ENCODE measurements at regions not wholly inside any gene's neighbourhood (a gene's known extent, or its start where the extent isn't known, plus 50 kb on each side); places are given as distances from the start of the nearest gene placed in this dataset.

GRCh38 chr1:115210302-115210711 lies 121.0 kb upstream of the TSPAN2 start:
- Histone ChIP-seq H3K27ac (ENCODE audit: insufficient read length, low read depth, low read length) (no peak overlapping the region), H2AK5ac (ENCODE audit: insufficient read length, low read length) (no peak overlapping the region), H2BK20ac (ENCODE audit: low read depth, low read length, poor library complexity, severe bottlenecking) (no peak overlapping the region), H3K23me2 (ENCODE audit: insufficient read length, low read depth, low read length, poor library complexity, severe bottlenecking) (no peaks in the 10 kb centered on the region), H3K4ac (ENCODE audit: low read depth, low read length) (no peak overlapping the region), H3K79me1 (ENCODE audit: insufficient read depth, low read depth, low read length, poor library complexity, severe bottlenecking) (no peaks in the 10 kb centered on the region), H3K23ac (ENCODE audit: insufficient read length, low read depth, low read length) (no peak overlapping the region), H4K5ac (ENCODE audit: insufficient read length, low read depth, low read length) (no peak overlapping the region), H3K9ac (ENCODE audit: extremely low read depth, insufficient read length, low read length) (no peak overlapping the region), H3K18ac (ENCODE audit: insufficient read length, low read depth, low read length) (no peak overlapping the region), H4K20me1 (ENCODE audit: control insufficient read depth, insufficient read depth, insufficient read length) (no peaks in the 10 kb centered on the region), H3K4me1 (ENCODE audit: insufficient read depth, low read length) (no peaks in the 10 kb centered on the region), H4K91ac (ENCODE audit: insufficient read length, low read depth, low read length) (no peak overlapping the region), H3K79me2 (ENCODE audit: insufficient read depth, low read length) (no peaks in the 10 kb centered on the region), H3K9me3 (ENCODE audit: control insufficient read depth, low read depth, low read length) (no peaks in the 10 kb centered on the region), H3K4me2 (ENCODE audit: insufficient read depth, insufficient read length, low read length) (no peak overlapping the region), H2BK120ac (ENCODE audit: low read depth, low read length, poor library complexity, severe bottlenecking) (no peak overlapping the region), H4K8ac (replicated peaks; ENCODE audit: insufficient read length, low read depth, low read length) (no peak overlapping the region), H3T11ph (ENCODE audit: low read length) (no peak overlapping the region), H2BK15ac (ENCODE audit: low read depth, low read length) (no peak overlapping the region), H3K56ac (ENCODE audit: insufficient read length, low read depth, low read length) (no peak overlapping the region), H3K14ac (ENCODE audit: insufficient read depth, low read length) (no peak overlapping the region), H2AFZ (ENCODE audit: low read length) (no peak overlapping the region), H2BK5ac (ENCODE audit: insufficient read length, low read length) (no peak overlapping the region), H3K27me3 (ENCODE audit: insufficient read depth, low read length) (no peaks in the 10 kb centered on the region), H2BK12ac (ENCODE audit: insufficient read length, low read depth, low read length) (no peak overlapping the region)
- no peak for DNase-seq
- peaks cover 2% of the 10 kb centered on the region; the same call in 1 of the 2 replicates for H3K27me3 Mint-ChIP-seq (ENCODE audit: low read depth)
- no peaks in the 10 kb centered on the region for H3K4me1 Mint-ChIP-seq
- no peak for TF ChIP-seq CTCF (conservative IDR thresholded peaks at IDR 0.05)
- no peaks in the 10 kb centered on the region for H3K9me3 Mint-ChIP-seq
- H3K4me3 Mint-ChIP-seq, result no peak overlapping the region
- H3K27ac Mint-ChIP-seq, result no peak overlapping the region
- WGBS (ENCODE audit: extremely low coverage, insufficient read length, low lambda C conversion rate), result no CpG with 5 or more reads among the region's 4 CpGs
- H3K36me3 Mint-ChIP-seq (ENCODE audit: insufficient read depth in 1 of 3, low read depth in 3 of 3), result no peaks in the 10 kb centered on the region
